KBM-7 (cell line): ENCODE measurements at regions not wholly inside any gene's neighbourhood (a gene's known extent, or its start where the extent isn't known, plus 50 kb on each side); places are given as distances from the start of the nearest gene placed in this dataset.

Experiments used
- DNase-seq: peaks from one replicate; pipeline ENCODE4 v3.0.0-alpha.2; 2015
- in situ Hi-C: fragments of 300-500 bp; cut with MboI; formaldehyde crosslinking; loops from 2 replicates; pipeline ENCODE4 v1.14.3; 2020; ENCODE audit warnings: low sequenced_read_pairs, low pct_unique_long_range_greater_than_20kb, mixed read lengths

- DNase-seq, result no peak
- in situ Hi-C loops, result no loop called here
These were observed 1281.7 kb downstream of the NLGN4Y start for GRCh38 chrY:15805985-15806384.

- in situ Hi-C loops, result no loop called here
- DNase-seq, result no peak
These were observed 1289.9 kb downstream of the NLGN4Y start for GRCh38 chrY:15814241-15814640.
